ENCODE measurements at regions not wholly inside any gene's neighbourhood (a gene's known extent, or its start where the extent isn't known, plus 50 kb on each side); places are given as distances from the start of the nearest gene placed in this dataset.
"Not testable (repeated sequence)": the region's sequence is repeated elsewhere in the genome, so short reads cannot be mapped to it uniquely, and the experiment has no call there.

DNA sequence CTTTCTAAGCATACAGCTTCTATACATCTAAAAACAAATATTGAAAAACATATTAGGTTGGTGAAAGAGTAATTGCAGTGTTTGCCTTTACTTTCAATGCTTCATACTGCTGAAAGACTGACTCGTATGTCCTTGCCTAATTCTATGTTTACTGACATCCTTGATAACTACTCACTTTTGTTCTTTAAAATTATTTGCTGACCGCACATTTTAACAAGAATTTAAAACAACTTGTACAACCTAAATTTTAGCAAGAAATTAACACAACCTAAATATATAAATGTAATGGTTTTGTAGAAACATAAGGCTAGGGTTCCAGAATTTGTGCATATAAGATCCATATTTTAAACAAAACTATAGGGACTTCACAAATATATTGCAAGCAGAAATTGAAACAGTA, 640.2 kb upstream of the MMS22L start:
- Histone ChIP-seq H3K36me3 (ENCODE audit: control insufficient read depth, insufficient read depth, low read length) (no peaks in the 10 kb centered on the region), H3K4me1 (ENCODE audit: control insufficient read depth, insufficient read depth, low read length) (no peaks in the 10 kb centered on the region), H3K4me3 (ENCODE audit: low read depth, low read length) (no peak overlapping the region), H3K9me3 (ENCODE audit: control insufficient read depth, insufficient read depth, low read length) (no peaks in the 10 kb centered on the region), H3K27ac (ENCODE audit: low read depth, low read length) (no peak overlapping the region), H3K27me3 (ENCODE audit: control insufficient read depth, insufficient read depth, low read length) (no peaks in the 10 kb centered on the region)
- no peak for DNase-seq (ENCODE audit: low read depth in 4 of 6, low spot score in 6 of 6)
- WGBS (ENCODE audit: insufficient coverage), result no CpG with 5 or more reads among the region's 2 CpGs

- H3K36me3 ChIP-seq (ENCODE audit: control insufficient read depth, insufficient read depth, low read length), result no peaks in the 10 kb centered on the region
- H3K4me1 ChIP-seq (ENCODE audit: control insufficient read depth, insufficient read depth, low read length), result no peaks in the 10 kb centered on the region
- WGBS (ENCODE audit: insufficient coverage), result 80% methylated on average over 1 of the region's 2 CpGs
- H3K4me3 ChIP-seq (ENCODE audit: low read depth, low read length), result no peak overlapping the region
- no peak for DNase-seq (ENCODE audit: low read depth in 4 of 6, low spot score in 6 of 6)
- no peaks in the 10 kb centered on the region for H3K27me3 ChIP-seq (ENCODE audit: control insufficient read depth, insufficient read depth, low read length)
- H3K9me3 ChIP-seq (ENCODE audit: control insufficient read depth, insufficient read depth, low read length), result no peaks in the 10 kb centered on the region
- no peak overlapping the region for H3K27ac ChIP-seq (ENCODE audit: low read depth, low read length)
Measured at GRCh38 chr6:97925504-97925903, 642.5 kb upstream of the MMS22L start.

GRCh38 chr6:97939440-97940168, 656.6 kb upstream of the MMS22L start:
- Histone ChIP-seq H3K27me3 (ENCODE audit: control insufficient read depth, insufficient read depth, low read length) (no peaks in the 10 kb centered on the region), H3K9me3 (ENCODE audit: control insufficient read depth, insufficient read depth, low read length) (no peaks in the 10 kb centered on the region), H3K27ac (ENCODE audit: low read depth, low read length) (no peak overlapping the region), H3K4me3 (ENCODE audit: low read depth, low read length) (no peak overlapping the region), H3K36me3 (ENCODE audit: control insufficient read depth, insufficient read depth, low read length) (no peaks in the 10 kb centered on the region), H3K4me1 (ENCODE audit: control insufficient read depth, insufficient read depth, low read length) (no peaks in the 10 kb centered on the region)
- WGBS (ENCODE audit: insufficient coverage), result 60% methylated on average over 1 of the region's 3 CpGs
- DNase-seq (ENCODE audit: low read depth in 4 of 6, low spot score in 6 of 6), result no peak

- Histone ChIP-seq H3K27ac (ENCODE audit: low read depth, low read length) (no peak overlapping the region), H3K36me3 (ENCODE audit: control insufficient read depth, insufficient read depth, low read length) (no peaks in the 10 kb centered on the region), H3K9me3 (ENCODE audit: control insufficient read depth, insufficient read depth, low read length) (no peaks in the 10 kb centered on the region), H3K4me3 (ENCODE audit: low read depth, low read length) (no peak overlapping the region), H3K4me1 (ENCODE audit: control insufficient read depth, insufficient read depth, low read length) (no peaks in the 10 kb centered on the region), H3K27me3 (ENCODE audit: control insufficient read depth, insufficient read depth, low read length) (no peaks in the 10 kb centered on the region)
- DNase-seq (ENCODE audit: low read depth in 4 of 6, low spot score in 6 of 6), result peak in 2 of 6 donors; percentile 12 to 17
- WGBS (ENCODE audit: insufficient coverage), result 92% methylated on average over 2 of the region's 3 CpGs
Measured at GRCh38 chr6:97947841-97948240, 664.8 kb upstream of the MMS22L start.

DNA sequence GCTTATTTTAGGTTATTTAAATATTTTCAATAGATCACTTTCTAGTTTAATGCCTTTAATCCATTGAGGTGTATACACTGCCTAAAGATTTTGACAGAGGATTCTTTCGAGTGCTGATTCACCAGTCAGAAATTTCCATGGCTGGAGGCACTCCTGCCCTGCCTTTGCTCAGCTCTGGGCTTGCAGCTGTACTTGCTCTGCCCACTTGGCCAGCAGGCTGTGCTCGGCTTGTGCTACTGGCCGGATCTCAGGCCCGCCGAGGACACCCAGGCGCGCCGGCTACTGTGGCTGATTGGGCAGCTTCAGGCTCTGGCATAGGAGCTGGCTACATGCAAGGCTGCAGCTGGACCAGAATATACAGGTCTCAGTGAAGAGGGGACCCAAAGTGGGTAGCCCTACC, 675.1 kb upstream of the MMS22L start:
- Histone ChIP-seq H3K4me1 (ENCODE audit: control insufficient read depth, insufficient read depth, low read length) (no peaks in the 10 kb centered on the region), H3K27me3 (ENCODE audit: control insufficient read depth, insufficient read depth, low read length) (no peaks in the 10 kb centered on the region), H3K36me3 (ENCODE audit: control insufficient read depth, insufficient read depth, low read length) (no peaks in the 10 kb centered on the region), H3K27ac (ENCODE audit: low read depth, low read length) (no peak overlapping the region), H3K9me3 (ENCODE audit: control insufficient read depth, insufficient read depth, low read length) (no peaks in the 10 kb centered on the region), H3K4me3 (ENCODE audit: low read depth, low read length) (no peak overlapping the region)
- no peak for DNase-seq (ENCODE audit: low read depth in 4 of 6, low spot score in 6 of 6)
- 94% methylated on average over 8 of the region's 8 CpGs for WGBS (ENCODE audit: insufficient coverage)

GRCh38 chr6:97963193-97963592, 680.2 kb upstream of the MMS22L start:
- no peak for DNase-seq (ENCODE audit: low read depth in 4 of 6, low spot score in 6 of 6)
- Histone ChIP-seq H3K27ac (ENCODE audit: low read depth, low read length) (no peak overlapping the region), H3K4me1 (ENCODE audit: control insufficient read depth, insufficient read depth, low read length) (no peaks in the 10 kb centered on the region), H3K27me3 (ENCODE audit: control insufficient read depth, insufficient read depth, low read length) (no peaks in the 10 kb centered on the region), H3K4me3 (ENCODE audit: low read depth, low read length) (no peak overlapping the region), H3K9me3 (ENCODE audit: control insufficient read depth, insufficient read depth, low read length) (no peaks in the 10 kb centered on the region), H3K36me3 (ENCODE audit: control insufficient read depth, insufficient read depth, low read length) (no peaks in the 10 kb centered on the region)
- WGBS (ENCODE audit: insufficient coverage), result 100% methylated on average over 1 of the region's 3 CpGs

DNA sequence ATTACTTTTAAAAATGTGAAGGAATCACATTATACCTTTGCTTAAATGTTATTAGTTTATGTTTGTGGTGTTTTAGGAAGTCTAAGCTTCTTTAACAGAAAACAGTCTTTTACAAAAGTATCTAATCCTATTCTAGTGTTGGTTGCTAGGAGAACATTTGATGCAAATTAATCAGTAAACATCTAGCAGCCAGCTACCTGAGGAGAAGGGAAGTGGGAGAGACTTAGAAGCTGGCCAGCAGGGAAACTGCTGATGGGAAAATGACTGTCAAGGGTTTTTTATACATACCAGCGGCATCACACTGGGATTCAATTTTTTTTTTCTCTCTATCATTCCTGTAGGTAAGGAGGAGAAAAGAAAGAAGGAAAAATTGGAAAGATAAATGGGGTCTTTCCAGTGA, 686.0 kb upstream of the MMS22L start:
- Histone ChIP-seq H3K9me3 (ENCODE audit: control insufficient read depth, insufficient read depth, low read length) (no peaks in the 10 kb centered on the region), H3K27ac (ENCODE audit: low read depth, low read length) (no peak overlapping the region), H3K4me1 (ENCODE audit: control insufficient read depth, insufficient read depth, low read length) (no peaks in the 10 kb centered on the region), H3K36me3 (ENCODE audit: control insufficient read depth, insufficient read depth, low read length) (no peaks in the 10 kb centered on the region), H3K27me3 (ENCODE audit: control insufficient read depth, insufficient read depth, low read length) (no peaks in the 10 kb centered on the region), H3K4me3 (ENCODE audit: low read depth, low read length) (no peak overlapping the region)
- no CpG with 5 or more reads among the region's 1 CpG for WGBS (ENCODE audit: insufficient coverage)
- DNase-seq (ENCODE audit: low read depth in 4 of 6, low spot score in 6 of 6), result no peak

- H3K4me1 ChIP-seq (ENCODE audit: control insufficient read depth, insufficient read depth, low read length), result no peaks in the 10 kb centered on the region
- no peak overlapping the region for H3K4me3 ChIP-seq (ENCODE audit: low read depth, low read length)
- 83% methylated on average over 1 of the region's 2 CpGs for WGBS (ENCODE audit: insufficient coverage)
- H3K36me3 ChIP-seq (ENCODE audit: control insufficient read depth, insufficient read depth, low read length), result no peaks in the 10 kb centered on the region
- no peak for DNase-seq (ENCODE audit: low read depth in 4 of 6, low spot score in 6 of 6)
- no peaks in the 10 kb centered on the region for H3K9me3 ChIP-seq (ENCODE audit: control insufficient read depth, insufficient read depth, low read length)
- H3K27ac ChIP-seq (ENCODE audit: low read depth, low read length), result no peak overlapping the region
- no peaks in the 10 kb centered on the region for H3K27me3 ChIP-seq (ENCODE audit: control insufficient read depth, insufficient read depth, low read length)
Measured at GRCh38 chr6:97977084-97977483, 694.1 kb upstream of the MMS22L start.

GRCh38 chr6:97978855-97979271, 695.8 kb upstream of the MMS22L start:
- Histone ChIP-seq H3K36me3 (ENCODE audit: control insufficient read depth, insufficient read depth, low read length) (no peaks in the 10 kb centered on the region), H3K4me1 (ENCODE audit: control insufficient read depth, insufficient read depth, low read length) (no peaks in the 10 kb centered on the region), H3K27me3 (ENCODE audit: control insufficient read depth, insufficient read depth, low read length) (no peaks in the 10 kb centered on the region), H3K4me3 (ENCODE audit: low read depth, low read length) (no peak overlapping the region), H3K27ac (ENCODE audit: low read depth, low read length) (no peak overlapping the region), H3K9me3 (ENCODE audit: control insufficient read depth, insufficient read depth, low read length) (no peaks in the 10 kb centered on the region)
- no peak for DNase-seq (ENCODE audit: low read depth in 4 of 6, low spot score in 6 of 6)
- WGBS (ENCODE audit: insufficient coverage), result 87% methylated on average over 15 of the region's 15 CpGs

DNA sequence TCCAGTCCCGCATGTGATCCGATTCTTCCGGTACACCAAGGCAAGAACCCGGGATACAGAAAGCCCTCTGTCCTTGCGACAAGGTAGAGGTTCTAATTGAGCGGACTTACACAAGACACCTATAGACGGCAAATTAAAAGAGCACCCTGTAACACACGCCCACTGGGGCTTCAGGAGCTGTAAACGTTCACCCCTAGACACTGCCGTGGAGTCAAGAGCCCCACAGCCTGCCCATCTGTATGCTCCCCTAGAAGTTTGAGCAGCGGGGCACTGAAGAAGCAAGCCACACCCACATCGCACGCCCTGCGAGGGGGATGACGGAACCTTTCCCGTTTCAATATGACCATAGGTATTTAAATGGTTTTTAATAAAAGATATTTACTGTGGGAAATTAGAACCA, 696.3 kb upstream of the MMS22L start:
- not testable (repeated sequence) for DNase-seq (ENCODE audit: low read depth in 4 of 6, low spot score in 6 of 6); H3K36me3 ChIP-seq (ENCODE audit: control insufficient read depth, insufficient read depth, low read length); H3K9me3 ChIP-seq (ENCODE audit: control insufficient read depth, insufficient read depth, low read length); H3K27me3 ChIP-seq (ENCODE audit: control insufficient read depth, insufficient read depth, low read length); H3K4me3 ChIP-seq (ENCODE audit: low read depth, low read length); H3K4me1 ChIP-seq (ENCODE audit: control insufficient read depth, insufficient read depth, low read length); H3K27ac ChIP-seq (ENCODE audit: low read depth, low read length)
- 95% methylated on average over 10 of the region's 16 CpGs for WGBS (ENCODE audit: insufficient coverage)

Measured in spinal cord (tissue), 9 donors.